Epidermal melanocyte (primary cell): ENCODE measurements at regions not wholly inside any gene's neighbourhood (a gene's known extent, or its start where the extent isn't known, plus 50 kb on each side); places are given as distances from the start of the nearest gene placed in this dataset.
"Not testable (repeated sequence)": the region's sequence is repeated elsewhere in the genome, so short reads cannot be mapped to it uniquely, and the experiment has no call there.

Source experiments
- DNase-seq: peaks from one replicate; pipeline ENCODE4 v3.0.0; 2011; ENCODE audit warnings: low spot score; ENCODE audit not compliant: insufficient read length

- no peak for DNase-seq
Measured at GRCh38 chr14:44453433-44454171, 53.5 kb downstream of the FSCB start.

GRCh38 chr14:44450232-44450631, 56.9 kb downstream of the FSCB start:
- DNase-seq, result not testable (repeated sequence)

- DNase-seq, result no peak
Measured at GRCh38 chr14:44449680-44450079, 57.4 kb downstream of the FSCB start.

- DNase-seq, result no peak
Measured at GRCh38 chr14:44448951-44449358, 58.1 kb downstream of the FSCB start.

GRCh38 chr14:44446965-44447364, 60.1 kb downstream of the FSCB start:
- no peak for DNase-seq

- no peak for DNase-seq
Measured at GRCh38 chr14:44444454-44444853, 62.6 kb downstream of the FSCB start.

GRCh38 chr14:44438936-44439335, 68.1 kb downstream of the FSCB start:
- DNase-seq, result no peak

- no peak for DNase-seq
Measured at GRCh38 chr14:44438221-44438620, 68.9 kb downstream of the FSCB start.

- DNase-seq, result no peak
Measured at GRCh38 chr14:44436458-44436857, 70.6 kb downstream of the FSCB start.

GRCh38 chr14:44428231-44428945, 78.7 kb downstream of the FSCB start:
- DNase-seq, result no peak

- DNase-seq, result no peak
Measured at GRCh38 chr14:44422699-44423098, 84.4 kb downstream of the FSCB start.

GRCh38 chr14:44420226-44420625, 86.9 kb downstream of the FSCB start:
- no peak for DNase-seq

- DNase-seq, result no peak
Measured at GRCh38 chr14:44418856-44419255, 88.2 kb downstream of the FSCB start.

- DNase-seq, result no peak
Measured at GRCh38 chr14:44417809-44418208, 89.3 kb downstream of the FSCB start.

GRCh38 chr14:44414646-44415045, 92.4 kb downstream of the FSCB start:
- no peak for DNase-seq

GRCh38 chr14:44412858-44413569, 94.1 kb downstream of the FSCB start:
- no peak for DNase-seq

- DNase-seq, result no peak
Measured at GRCh38 chr14:44405011-44405486, 102.0 kb downstream of the FSCB start.

- no peak for DNase-seq
Measured at GRCh38 chr14:44404599-44404998, 102.5 kb downstream of the FSCB start.

GRCh38 chr14:44404036-44404435, 103.0 kb downstream of the FSCB start:
- DNase-seq, result no peak

- DNase-seq, result no peak
Measured at GRCh38 chr14:44403193-44403592, 103.9 kb downstream of the FSCB start.

GRCh38 chr14:44396226-44396625, 110.9 kb downstream of the FSCB start:
- no peak for DNase-seq

GRCh38 chr14:44392984-44393383, 114.1 kb downstream of the FSCB start:
- DNase-seq, result no peak
